ENCODE measurements at regions not wholly inside any gene's neighbourhood (a gene's known extent, or its start where the extent isn't known, plus 50 kb on each side); places are given as distances from the start of the nearest gene placed in this dataset.

DNA sequence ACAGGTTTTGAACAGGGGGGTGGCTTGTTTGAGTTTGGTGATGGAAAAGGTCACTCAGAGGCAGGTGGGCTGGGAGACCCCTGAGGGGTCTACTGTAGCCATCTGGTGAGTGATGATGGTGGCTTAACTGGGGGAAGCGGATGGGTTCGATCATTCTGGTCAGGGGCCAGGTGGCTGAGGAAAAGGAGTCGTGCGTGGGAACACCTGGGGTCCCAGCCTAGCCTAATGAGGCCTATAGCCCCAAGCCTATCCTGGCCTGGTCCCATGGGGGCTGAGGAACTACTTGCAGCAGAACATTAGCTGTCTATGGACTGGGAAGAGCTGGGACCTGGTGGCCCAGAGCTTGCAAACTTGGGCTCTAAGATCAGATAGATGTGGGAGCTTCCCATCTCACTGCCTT, 158.4 kb upstream of the MYL2 start:
- TF ChIP-seq, protein P1, sequence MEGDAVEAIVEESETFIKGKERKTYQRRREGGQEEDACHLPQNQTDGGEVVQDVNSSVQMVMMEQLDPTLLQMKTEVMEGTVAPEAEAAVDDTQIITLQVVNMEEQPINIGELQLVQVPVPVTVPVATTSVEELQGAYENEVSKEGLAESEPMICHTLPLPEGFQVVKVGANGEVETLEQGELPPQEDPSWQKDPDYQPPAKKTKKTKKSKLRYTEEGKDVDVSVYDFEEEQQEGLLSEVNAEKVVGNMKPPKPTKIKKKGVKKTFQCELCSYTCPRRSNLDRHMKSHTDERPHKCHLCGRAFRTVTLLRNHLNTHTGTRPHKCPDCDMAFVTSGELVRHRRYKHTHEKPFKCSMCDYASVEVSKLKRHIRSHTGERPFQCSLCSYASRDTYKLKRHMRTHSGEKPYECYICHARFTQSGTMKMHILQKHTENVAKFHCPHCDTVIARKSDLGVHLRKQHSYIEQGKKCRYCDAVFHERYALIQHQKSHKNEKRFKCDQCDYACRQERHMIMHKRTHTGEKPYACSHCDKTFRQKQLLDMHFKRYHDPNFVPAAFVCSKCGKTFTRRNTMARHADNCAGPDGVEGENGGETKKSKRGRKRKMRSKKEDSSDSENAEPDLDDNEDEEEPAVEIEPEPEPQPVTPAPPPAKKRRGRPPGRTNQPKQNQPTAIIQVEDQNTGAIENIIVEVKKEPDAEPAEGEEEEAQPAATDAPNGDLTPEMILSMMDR (IDR thresholded peaks at IDR 0.05): no peak
- no peak for TF ChIP-seq POLR2A (IDR thresholded peaks at IDR 0.05)

Data from uterus (tissue), 2 donors.